Caco-2 (cell line): ENCODE measurements at regions not wholly inside any gene's neighbourhood (a gene's known extent, or its start where the extent isn't known, plus 50 kb on each side); places are given as distances from the start of the nearest gene placed in this dataset.

Experiments used
- BruUV-seq: library from RNA; stranded (reverse); fragments of 400-500 nt; replicated peaks from 2 replicates; lab custom pipeline; 2021; lab: Mats Ljungman, UMichigan
- CTCF ChIA-PET: fragments of 300-600 bp; sonication (Branson Sonifier 250); formaldehyde crosslinking; loops from one replicate; lab custom pipeline; 2022; ENCODE audit warnings: antibody characterized with exemption; lab: Charles Lee
- POLR2A ChIA-PET: fragments of 300-600 bp; sonication (Branson Sonifier 250); formaldehyde crosslinking; loops from one replicate; lab custom pipeline; 2022; ENCODE audit warnings: antibody characterized with exemption; lab: Charles Lee
- DNase-seq, 2 experiments: peaks; one replicate each; pipeline versions ENCODE4 v3.0.0 to v3.0.0-alpha.2; 2020 to 2022
- H3K27me3 ChIP-seq: replicated peaks from 2 replicates; pipeline ENCODE4 v1.6.0; 2011; ENCODE audit warnings: low read length; ENCODE audit not compliant: control insufficient read depth, insufficient read depth
- H3K36me3 ChIP-seq: 2 replicates; pipeline ENCODE4 v1.5.1; 2011; ENCODE audit warnings: low read length; ENCODE audit not compliant: control insufficient read depth, insufficient read depth
- H3K4me1 ChIP-seq: fragments of 250-450 bp; sonication (Bioruptor Pico); 2 replicates; pipeline ENCODE4 v1.5.1; 2020; ENCODE audit warnings: mild to moderate bottlenecking
- H3K4me3 ChIP-seq: 2 replicates; pipeline ENCODE4 v1.5.1; 2011; ENCODE audit warnings: low read depth, mild to moderate bottlenecking, control low read depth, low read length
- H3K9me3 ChIP-seq: fragments of 250-450 bp; sonication (Bioruptor Pico); 2 replicates; pipeline ENCODE4 v1.5.1; 2020; ENCODE audit warnings: mild to moderate bottlenecking, moderate library complexity
- H3K27ac Mint-ChIP-seq: one replicate; pipeline ENCODE4 v1.8.0; 2022; ENCODE audit warnings: mixed read lengths; ENCODE audit not compliant: unreplicated experiment
- H3K27me3 Mint-ChIP-seq: one replicate; pipeline ENCODE4 v1.8.0; 2022; ENCODE audit warnings: mixed read lengths; ENCODE audit not compliant: insufficient read depth, unreplicated experiment
- H3K36me3 Mint-ChIP-seq: one replicate; pipeline ENCODE4 v1.8.0; 2022; ENCODE audit warnings: mild to moderate bottlenecking, mixed read lengths; ENCODE audit not compliant: insufficient read depth, unreplicated experiment
- H3K4me1 Mint-ChIP-seq: one replicate; pipeline ENCODE4 v1.8.0; 2022; ENCODE audit warnings: low read depth, mixed read lengths; ENCODE audit not compliant: unreplicated experiment
- H3K4me3 Mint-ChIP-seq: one replicate; pipeline ENCODE4 v1.8.0; 2022; ENCODE audit warnings: mild to moderate bottlenecking, moderate library complexity, mixed read lengths; ENCODE audit not compliant: unreplicated experiment
- H3K9me3 Mint-ChIP-seq: one replicate; pipeline ENCODE4 v1.8.0; 2022; ENCODE audit warnings: mixed read lengths; ENCODE audit not compliant: unreplicated experiment
- CTCF ChIP-seq, 2 experiments: fragments of 200-600 bp in 1 of 2; IDR thresholded peaks; 1 replicate in 1 of 2; 2 replicates in 1 of 2; pipeline versions ENCODE4 v1.5.1 to v1.8.0; 2011 to 2022; ENCODE audit warnings: antibody characterized with exemption in 1 of 2, control low read depth in 1 of 2, inconsistent platforms in 1 of 2, low read depth in 1 of 2, low read length in 1 of 2, mild to moderate bottlenecking in 1 of 2, moderate library complexity in 1 of 2; ENCODE audit not compliant: insufficient read depth in 1 of 2, severe bottlenecking in 1 of 2, unreplicated experiment in 1 of 2
- intact Hi-C: fragments of 100-400 bp; cut with micrococcal nuclease; formaldehyde crosslinking; loops from one replicate; pipeline ENCODE4 v1.10.0; 2022; ENCODE audit not compliant: unreplicated experiment

GRCh38 chr2:104430359-104430740 is 423.6 kb upstream of the POU3F3 start:
- Histone ChIP-seq H3K4me1 (peaks cover 3% of the 10 kb centered on the region; the same call in 1 of the 2 replicates), H3K4me3 (no peak overlapping the region), H3K36me3 (no peaks in the 10 kb centered on the region), H3K9me3 (no peaks in the 10 kb centered on the region), H3K27me3 (no peaks in the 10 kb centered on the region)
- Mint-ChIP-seq H3K4me1 (no peaks in the 10 kb centered on the region), H3K36me3 (no peaks in the 10 kb centered on the region), H3K27ac (no peak overlapping the region), H3K27me3 (peaks cover 10% of the 10 kb centered on the region), H3K9me3 (no peaks in the 10 kb centered on the region), H3K4me3 (no peak overlapping the region)
- TF ChIP-seq CTCF (IDR thresholded peaks at IDR 0.05; ENCODE audit: insufficient read depth in 1 of 2, low read depth in 1 of 2, low read length in 1 of 2, severe bottlenecking in 1 of 2, unreplicated experiment in 1 of 2) = no peak
- BruUV-seq = no TSS peak
- intact Hi-C loops = no loop called here
- POLR2A ChIA-PET = no interaction called here
- CTCF ChIA-PET = no interaction called here
- no peak for DNase-seq

GRCh38 chr2:104430852-104431251 is 423.1 kb upstream of the POU3F3 start:
- Mint-ChIP-seq H3K9me3 (no peaks in the 10 kb centered on the region), H3K27ac (no peak overlapping the region), H3K4me3 (no peak overlapping the region), H3K36me3 (no peaks in the 10 kb centered on the region), H3K27me3 (peaks cover 10% of the 10 kb centered on the region), H3K4me1 (no peaks in the 10 kb centered on the region)
- H3K36me3 ChIP-seq = no peaks in the 10 kb centered on the region
- intact Hi-C loops = no loop called here
- POLR2A ChIA-PET = no interaction called here
- H3K4me3 ChIP-seq = no peak overlapping the region
- peaks cover 3% of the 10 kb centered on the region; the same call in 1 of the 2 replicates for H3K4me1 ChIP-seq
- no peaks in the 10 kb centered on the region for H3K27me3 ChIP-seq
- BruUV-seq = no TSS peak
- no peak for TF ChIP-seq CTCF (IDR thresholded peaks at IDR 0.05; ENCODE audit: insufficient read depth in 1 of 2, low read depth in 1 of 2, low read length in 1 of 2, severe bottlenecking in 1 of 2, unreplicated experiment in 1 of 2)
- CTCF ChIA-PET = no interaction called here
- no peaks in the 10 kb centered on the region for H3K9me3 ChIP-seq
- DNase-seq = no peak

DNA sequence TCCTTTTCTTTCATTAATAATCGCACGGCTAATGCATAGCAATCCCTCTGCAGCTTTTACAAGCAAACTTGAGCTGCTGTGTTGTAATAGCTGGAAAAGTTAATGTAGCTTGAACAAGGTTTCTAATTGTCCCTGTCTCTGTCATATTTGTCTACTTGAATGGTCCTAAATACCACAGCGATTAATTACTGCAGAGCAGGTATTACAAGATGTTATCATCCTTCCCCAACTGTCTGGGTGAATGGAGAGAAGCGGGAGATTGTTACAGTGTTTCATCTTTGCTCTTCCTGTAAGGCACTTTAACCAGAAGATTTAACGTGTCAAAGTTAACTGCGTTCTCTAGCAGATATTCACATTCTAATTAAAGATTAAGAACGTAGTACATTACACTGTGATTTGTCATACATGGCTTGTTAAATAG is 422.2 kb upstream of the POU3F3 start:
- no peak overlapping the region for H3K27ac Mint-ChIP-seq
- ChIA-PET CTCF (no interaction called here), POLR2A (no interaction called here)
- Histone ChIP-seq H3K4me3 (no peak overlapping the region), H3K36me3 (no peaks in the 10 kb centered on the region), H3K4me1 (no peaks in the 10 kb centered on the region), H3K27me3 (no peaks in the 10 kb centered on the region), H3K9me3 (no peaks in the 10 kb centered on the region)
- DNase-seq = no peak
- no peak overlapping the region for H3K4me3 Mint-ChIP-seq
- H3K27me3 Mint-ChIP-seq = peaks cover 10% of the 10 kb centered on the region
- no peak for TF ChIP-seq CTCF (IDR thresholded peaks at IDR 0.05; ENCODE audit: insufficient read depth in 1 of 2, low read depth in 1 of 2, low read length in 1 of 2, severe bottlenecking in 1 of 2, unreplicated experiment in 1 of 2)
- intact Hi-C loops = no loop called here
- no peaks in the 10 kb centered on the region for H3K9me3 Mint-ChIP-seq
- H3K36me3 Mint-ChIP-seq = no peaks in the 10 kb centered on the region
- H3K4me1 Mint-ChIP-seq = no peaks in the 10 kb centered on the region
- BruUV-seq = no TSS peak
